ENCODE measurements at regions not wholly inside any gene's neighbourhood (a gene's known extent, or its start where the extent isn't known, plus 50 kb on each side); places are given as distances from the start of the nearest gene placed in this dataset.

DNA sequence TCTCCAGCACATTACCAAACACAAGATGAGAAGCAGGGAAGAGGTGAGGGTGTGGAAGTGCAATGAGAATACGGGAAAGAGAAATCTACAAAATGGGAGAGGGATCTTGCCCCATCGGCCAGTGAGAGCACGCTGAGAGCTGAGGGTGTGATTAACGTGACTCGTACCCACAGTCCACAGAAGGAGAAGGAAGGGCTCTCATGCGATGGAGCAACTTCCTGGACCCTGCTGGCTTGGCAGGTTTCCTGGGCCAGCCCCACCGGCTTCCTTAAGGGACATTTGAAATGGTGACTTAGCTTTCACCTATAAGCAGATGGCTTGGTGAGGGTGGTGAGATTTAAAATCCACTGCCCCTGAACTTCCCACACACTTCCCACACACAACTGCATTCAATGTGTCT is 740.1 kb downstream of the UQCRFS1 start:
- intact Hi-C loops (cut with DNase I), result no loop called here
- 41% methylated on average over 5 of the region's 7 CpGs for WGBS (ENCODE audit: insufficient coverage, low coverage, low lambda C conversion rate, missing lambda C conversion rate)
- ATAC-seq, result peak; percentile 16 to 53 (median 44)

DNA sequence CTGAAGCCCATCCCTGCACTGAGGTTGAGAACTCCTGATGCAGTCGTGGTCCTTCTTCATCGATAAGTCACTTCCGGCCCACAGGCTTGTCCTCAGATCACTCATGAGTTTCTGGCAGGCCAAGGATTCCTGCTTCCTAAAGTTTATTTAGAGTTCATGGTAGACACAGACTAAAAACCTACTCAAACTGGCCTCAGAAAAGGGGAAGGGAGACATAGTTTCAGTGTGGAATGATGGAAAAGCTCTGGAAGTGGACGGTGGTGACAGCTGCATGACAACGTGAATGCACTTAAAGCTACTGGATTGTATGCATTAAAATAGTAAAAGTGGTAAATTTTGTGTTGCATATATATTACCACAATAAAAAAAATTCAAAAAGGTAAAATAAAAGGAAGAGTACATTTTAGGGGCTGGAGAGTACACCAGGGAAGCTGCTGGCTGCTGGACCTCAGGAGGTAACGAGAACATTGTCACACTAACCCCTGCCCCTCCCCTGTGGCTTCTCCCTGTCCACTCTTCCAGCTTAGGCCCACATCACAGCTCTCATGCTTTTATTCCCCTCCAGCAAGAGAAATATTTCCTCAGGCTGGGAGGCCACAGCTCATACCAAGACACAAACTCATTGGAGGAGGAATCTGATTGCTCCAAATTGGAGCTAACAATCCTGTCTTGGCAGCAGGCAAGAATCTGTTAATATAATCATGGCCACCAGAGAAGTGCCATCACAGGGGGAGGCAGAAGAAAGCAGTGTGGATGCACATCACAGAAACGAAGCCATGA is 741.0 kb downstream of the UQCRFS1 start:
- no peak overlapping the region for H3K4me3 ChIP-seq
- 61% methylated on average over 7 of the region's 7 CpGs for WGBS (ENCODE audit: insufficient coverage, low coverage, low lambda C conversion rate, missing lambda C conversion rate)
- H3K27ac ChIP-seq, result no peak overlapping the region
- intact Hi-C loops (cut with DNase I), result no loop called here
- DNase-seq, result no peak
- H3K9me3 ChIP-seq, result no peaks in the 10 kb centered on the region
- H3K27me3 ChIP-seq, result no peaks in the 10 kb centered on the region
- TF ChIP-seq, protein P1, sequence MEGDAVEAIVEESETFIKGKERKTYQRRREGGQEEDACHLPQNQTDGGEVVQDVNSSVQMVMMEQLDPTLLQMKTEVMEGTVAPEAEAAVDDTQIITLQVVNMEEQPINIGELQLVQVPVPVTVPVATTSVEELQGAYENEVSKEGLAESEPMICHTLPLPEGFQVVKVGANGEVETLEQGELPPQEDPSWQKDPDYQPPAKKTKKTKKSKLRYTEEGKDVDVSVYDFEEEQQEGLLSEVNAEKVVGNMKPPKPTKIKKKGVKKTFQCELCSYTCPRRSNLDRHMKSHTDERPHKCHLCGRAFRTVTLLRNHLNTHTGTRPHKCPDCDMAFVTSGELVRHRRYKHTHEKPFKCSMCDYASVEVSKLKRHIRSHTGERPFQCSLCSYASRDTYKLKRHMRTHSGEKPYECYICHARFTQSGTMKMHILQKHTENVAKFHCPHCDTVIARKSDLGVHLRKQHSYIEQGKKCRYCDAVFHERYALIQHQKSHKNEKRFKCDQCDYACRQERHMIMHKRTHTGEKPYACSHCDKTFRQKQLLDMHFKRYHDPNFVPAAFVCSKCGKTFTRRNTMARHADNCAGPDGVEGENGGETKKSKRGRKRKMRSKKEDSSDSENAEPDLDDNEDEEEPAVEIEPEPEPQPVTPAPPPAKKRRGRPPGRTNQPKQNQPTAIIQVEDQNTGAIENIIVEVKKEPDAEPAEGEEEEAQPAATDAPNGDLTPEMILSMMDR (IDR thresholded peaks at IDR 0.05), result no peak
- no peak for TF ChIP-seq POLR2A (IDR thresholded peaks at IDR 0.05)
- no peaks in the 10 kb centered on the region for H3K4me1 ChIP-seq
- H3K36me3 ChIP-seq, result no peaks in the 10 kb centered on the region
- ATAC-seq, result no peak

More for the DNA sequence above, 740.1 kb downstream of the UQCRFS1 start:
- TF ChIP-seq POLR2A (IDR thresholded peaks at IDR 0.05), result no peak
- TF ChIP-seq, protein P1 (IDR thresholded peaks at IDR 0.05), result no peak
- Histone ChIP-seq H3K36me3 (no peaks in the 10 kb centered on the region), H3K27me3 (no peaks in the 10 kb centered on the region), H3K27ac (no peak overlapping the region), H3K9me3 (no peaks in the 10 kb centered on the region), H3K4me3 (no peak overlapping the region), H3K4me1 (no peaks in the 10 kb centered on the region)
- peak in 1 of 3 donors; percentile 34 for DNase-seq

DNA sequence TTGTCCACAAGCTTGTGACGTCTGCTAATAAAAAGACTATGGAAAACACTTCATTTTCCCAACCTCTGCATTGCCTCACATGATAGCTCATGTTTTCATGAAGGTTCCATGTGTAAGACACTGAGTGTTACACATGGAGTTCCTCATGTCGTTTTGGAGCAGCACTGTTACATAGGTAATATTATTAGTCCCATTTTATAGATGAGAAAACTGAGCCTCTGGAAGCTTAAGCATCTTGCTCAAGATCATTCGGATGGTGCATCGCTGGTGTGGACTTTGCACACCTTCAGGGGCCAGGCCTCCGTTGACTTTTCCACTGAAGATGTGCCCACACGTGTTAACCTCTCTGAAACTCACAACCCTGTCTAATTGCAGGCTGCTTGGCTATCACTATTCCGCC is 743.4 kb downstream of the UQCRFS1 start:
- no peak for TF ChIP-seq POLR2A (IDR thresholded peaks at IDR 0.05)
- TF ChIP-seq, protein P1 (IDR thresholded peaks at IDR 0.05), result no peak

DNA sequence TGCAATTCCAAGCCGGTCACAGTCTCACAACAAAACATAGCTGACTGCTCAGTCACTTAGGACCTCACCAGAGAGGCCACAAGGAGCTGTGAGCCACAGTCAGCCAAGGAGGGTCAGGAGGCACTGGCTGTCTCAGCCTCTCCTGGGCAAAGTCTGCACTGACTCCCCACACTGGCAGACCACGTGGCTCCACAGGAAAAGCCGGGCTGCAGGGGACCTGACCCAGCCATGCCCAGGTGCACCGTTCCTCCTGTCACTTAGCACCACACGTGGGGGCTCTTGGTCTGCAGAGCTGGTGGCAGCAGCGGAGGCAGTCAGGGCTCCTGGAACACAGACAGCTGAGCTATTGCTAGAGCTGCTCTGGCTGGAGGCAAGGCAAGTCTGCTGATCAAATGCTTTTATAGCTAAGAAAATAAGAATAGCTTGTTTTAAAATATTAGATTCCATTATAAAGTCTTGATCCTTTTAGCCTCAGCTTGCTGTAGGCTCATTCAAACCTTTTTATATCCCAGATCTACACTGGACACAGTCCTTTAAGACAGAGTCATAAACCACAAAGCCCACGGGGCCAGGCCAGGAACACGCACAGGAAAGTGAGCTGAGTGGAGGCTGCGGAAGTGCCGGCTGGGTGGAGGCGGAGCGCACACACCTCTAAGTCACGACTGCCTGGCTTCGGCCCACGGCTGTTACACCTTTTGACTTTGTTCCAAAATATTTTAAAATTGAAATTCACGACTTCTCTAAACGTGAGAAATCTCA is 744.1 kb downstream of the UQCRFS1 start:
- TF ChIP-seq, protein P1 (IDR thresholded peaks at IDR 0.05), result peak in 2 of 4 donors; percentile 22 to 23
- TF ChIP-seq POLR2A (IDR thresholded peaks at IDR 0.05), result no peak
- ATAC-seq (peak; percentile 74 to 91 (median 86)), DNase-seq (peak; percentile 63 to 70 (median 68))
- H3K27me3 ChIP-seq, result no peaks in the 10 kb centered on the region
- intact Hi-C loops (cut with DNase I), result loop anchor here in 1 of 2 donors (10.0 kb wide), 1 partner anchor 166 kb away; no protein-coding TSS in a partner anchor
- H3K4me1 ChIP-seq, result no peaks in the 10 kb centered on the region
- H3K9me3 ChIP-seq, result no peaks in the 10 kb centered on the region
- WGBS (ENCODE audit: insufficient coverage, low coverage, low lambda C conversion rate, missing lambda C conversion rate), result 21% methylated on average over 13 of the region's 17 CpGs
- no peaks in the 10 kb centered on the region for H3K36me3 ChIP-seq
- H3K4me3 ChIP-seq, result no peak overlapping the region
- no peak overlapping the region for H3K27ac ChIP-seq

More for the DNA sequence above, 743.4 kb downstream of the UQCRFS1 start:
- intact Hi-C loops (cut with DNase I), result loop anchor here in 1 of 2 donors (10.0 kb wide), 1 partner anchor 165 kb away; no protein-coding TSS in a partner anchor
- WGBS (ENCODE audit: insufficient coverage, low coverage, low lambda C conversion rate, missing lambda C conversion rate), result 61% methylated on average over 7 of the region's 7 CpGs
- Histone ChIP-seq H3K4me3 (no peak overlapping the region), H3K27me3 (no peaks in the 10 kb centered on the region), H3K36me3 (no peaks in the 10 kb centered on the region), H3K27ac (no peak overlapping the region), H3K4me1 (no peaks in the 10 kb centered on the region), H3K9me3 (no peaks in the 10 kb centered on the region)
- ATAC-seq (no peak), DNase-seq (no peak)
